Astrocyte of the spinal cord (primary cell): ENCODE measurements at regions not wholly inside any gene's neighbourhood (a gene's known extent, or its start where the extent isn't known, plus 50 kb on each side); places are given as distances from the start of the nearest gene placed in this dataset.

ENCODE experiments used
- DNase-seq: peaks from one replicate; pipeline ENCODE4 v3.0.0; 2011; ENCODE audit warnings: low read depth, low spot score
- H3K4me3 ChIP-seq: 2 replicates; pipeline ENCODE4 v1.5.1; 2011; ENCODE audit warnings: low read depth, mild to moderate bottlenecking, low read length, moderate library complexity
- CTCF ChIP-seq: IDR thresholded peaks from 2 replicates; pipeline ENCODE4 v1.5.1; 2012; ENCODE audit warnings: low read depth, mild to moderate bottlenecking, low read length, inconsistent platforms
- in situ Hi-C: cut with HindIII; loops from 2 replicates; pipeline ENCODE4 v1.10.0; 2017; ENCODE audit warnings: low sequenced_read_pairs

GRCh38 chr18:34297287-34297686 lies 72.6 kb upstream of the NOL4 start:
- no peak overlapping the region for H3K4me3 ChIP-seq
- TF ChIP-seq CTCF = no peak
- in situ Hi-C loops = no loop called here
- DNase-seq = no peak

DNA sequence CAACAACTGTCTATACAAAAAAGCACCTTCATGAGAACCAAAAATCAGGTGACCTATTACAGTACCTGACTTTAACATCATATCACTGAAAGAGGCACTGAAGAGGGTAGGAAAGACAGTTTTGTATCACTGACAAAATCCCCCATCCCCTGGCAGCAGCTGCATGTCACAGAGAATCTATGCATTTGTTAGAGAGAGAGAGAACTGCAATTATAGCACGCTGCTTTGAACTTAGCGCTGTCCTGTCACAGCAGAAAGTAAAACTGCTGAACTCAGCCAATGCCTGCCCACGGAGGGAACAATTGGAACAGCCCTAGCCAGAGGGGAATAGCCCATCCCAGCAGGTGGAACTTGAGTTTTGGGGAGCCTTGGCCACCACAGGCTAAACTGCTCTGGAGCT lies 75.1 kb upstream of the NOL4 start:
- in situ Hi-C loops = no loop called here
- no peak for DNase-seq
- H3K4me3 ChIP-seq = no peak overlapping the region
- TF ChIP-seq CTCF = no peak

- no peak for TF ChIP-seq CTCF
- in situ Hi-C loops = no loop called here
- DNase-seq = no peak
- no peak overlapping the region for H3K4me3 ChIP-seq
Measured at GRCh38 chr18:34311468-34311867, 86.8 kb upstream of the NOL4 start.

GRCh38 chr18:34314847-34315246 lies 90.1 kb upstream of the NOL4 start:
- TF ChIP-seq CTCF = no peak
- no peak overlapping the region for H3K4me3 ChIP-seq
- no peak for DNase-seq
- in situ Hi-C loops = no loop called here

DNA sequence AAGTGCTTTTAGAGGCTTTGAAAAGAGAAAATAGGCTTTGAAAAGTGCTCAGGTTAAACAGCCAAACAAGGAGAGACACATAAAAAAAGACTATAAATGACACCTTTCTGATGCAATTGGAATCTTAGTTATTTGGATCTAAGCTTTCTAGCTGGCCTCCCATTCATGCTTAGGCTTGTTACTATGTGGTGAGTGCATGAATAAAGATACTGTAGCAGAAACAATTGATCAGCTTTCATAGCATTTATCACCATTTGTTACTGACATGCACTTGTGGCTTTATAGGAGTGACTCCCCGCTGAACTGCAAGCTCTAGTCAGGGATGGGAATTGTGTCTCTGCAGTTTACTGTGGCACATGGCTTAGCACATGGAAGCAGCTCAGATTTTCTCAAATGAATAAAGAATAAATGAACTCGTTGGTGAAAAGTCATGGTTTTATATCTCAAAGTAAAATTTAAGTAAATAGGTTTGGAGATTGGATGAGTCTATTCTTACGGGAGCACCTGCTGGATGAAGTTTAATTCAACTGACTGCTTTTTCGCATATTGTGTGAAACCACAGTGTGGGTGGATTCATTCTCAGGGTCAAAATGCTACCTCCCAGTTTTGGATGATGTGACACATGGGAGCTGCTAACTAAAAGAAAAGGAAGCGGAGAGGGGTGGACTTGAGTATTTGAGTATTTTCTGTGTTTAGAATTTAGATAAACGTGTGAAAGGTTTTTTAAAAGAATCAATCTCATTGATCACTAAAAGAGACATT lies 91.1 kb upstream of the NOL4 start:
- in situ Hi-C loops = no loop called here
- no peak for DNase-seq
- no peak overlapping the region for H3K4me3 ChIP-seq

DNA sequence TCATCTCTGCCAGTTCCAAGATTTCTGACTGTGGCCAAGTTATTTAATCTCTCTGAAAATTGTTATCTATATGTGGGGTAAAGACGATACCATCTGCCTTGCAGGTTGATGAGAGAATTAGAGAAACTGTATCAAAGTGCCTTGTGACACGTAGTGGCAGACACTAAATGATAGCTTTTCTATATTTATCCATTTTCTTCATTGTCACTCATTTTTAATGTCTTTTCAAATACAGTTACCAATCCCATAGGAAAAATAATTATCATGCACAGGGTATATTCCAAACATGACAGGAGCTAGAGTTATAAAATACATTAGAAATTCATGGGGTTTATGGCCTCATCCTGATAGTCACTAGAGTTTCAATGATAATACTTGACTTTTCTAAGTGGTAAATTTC lies 95.6 kb upstream of the NOL4 start:
- no peak for TF ChIP-seq CTCF
- DNase-seq = no peak
- in situ Hi-C loops = no loop called here
- H3K4me3 ChIP-seq = no peak overlapping the region

More for the DNA sequence above, 91.1 kb upstream of the NOL4 start:
- TF ChIP-seq CTCF = no peak
